Fibroblast of mammary gland (primary cell): ENCODE measurements at regions not wholly inside any gene's neighbourhood (a gene's known extent, or its start where the extent isn't known, plus 50 kb on each side); places are given as distances from the start of the nearest gene placed in this dataset.

Source experiments
- DNase-seq: peaks from one replicate; pipeline ENCODE4 v3.0.0-alpha.2; 2010; ENCODE audit warnings: low read depth
- H3K4me3 ChIP-seq: 2 replicates; pipeline ENCODE4 v1.5.1; 2011; ENCODE audit warnings: low read depth, mild to moderate bottlenecking, low read length, moderate library complexity; ENCODE audit not compliant: control insufficient read depth
- TF ChIP-seq, protein P1 (sequence below): conservative IDR thresholded peaks from 2 replicates; pipeline ENCODE4 v1.5.1; 2011; ENCODE audit warnings: low read depth, low read length, inconsistent platforms; ENCODE audit not compliant: control insufficient read depth, insufficient read depth

DNA sequence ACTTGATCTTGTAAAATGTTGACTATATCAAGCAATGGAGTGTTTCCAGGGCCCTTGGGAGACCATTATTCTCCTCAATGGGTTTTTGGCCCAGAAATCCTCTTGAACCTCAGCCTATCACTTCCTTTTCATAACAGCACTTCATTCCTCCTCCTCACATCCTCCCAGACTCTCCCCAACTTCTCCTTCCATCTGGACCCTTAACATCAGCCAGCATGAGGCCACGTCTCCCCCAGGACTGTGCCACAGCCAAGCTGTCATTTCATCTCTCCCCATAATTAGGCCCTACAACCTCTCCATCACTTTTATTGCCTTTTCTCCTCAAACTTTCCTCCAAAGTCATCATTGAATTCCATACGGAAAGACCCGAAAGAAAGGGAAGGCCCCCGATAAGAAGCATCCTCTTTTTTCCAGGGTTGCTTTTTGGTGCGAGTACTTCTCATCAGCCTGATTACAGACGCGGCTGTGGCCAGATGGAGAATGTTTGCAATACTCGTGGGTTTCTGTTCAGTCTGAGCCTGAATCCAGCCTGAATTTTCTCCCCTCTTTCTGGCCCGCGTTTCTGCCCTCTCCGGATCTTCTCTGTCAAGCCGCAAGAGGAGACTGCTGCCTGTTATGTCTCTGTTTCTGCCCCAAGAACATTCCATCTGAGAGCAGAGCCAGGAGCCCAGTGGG lies 52.7 kb upstream of the SLC25A33 start:
- H3K4me3 ChIP-seq = no peak overlapping the region
- TF ChIP-seq, protein P1, sequence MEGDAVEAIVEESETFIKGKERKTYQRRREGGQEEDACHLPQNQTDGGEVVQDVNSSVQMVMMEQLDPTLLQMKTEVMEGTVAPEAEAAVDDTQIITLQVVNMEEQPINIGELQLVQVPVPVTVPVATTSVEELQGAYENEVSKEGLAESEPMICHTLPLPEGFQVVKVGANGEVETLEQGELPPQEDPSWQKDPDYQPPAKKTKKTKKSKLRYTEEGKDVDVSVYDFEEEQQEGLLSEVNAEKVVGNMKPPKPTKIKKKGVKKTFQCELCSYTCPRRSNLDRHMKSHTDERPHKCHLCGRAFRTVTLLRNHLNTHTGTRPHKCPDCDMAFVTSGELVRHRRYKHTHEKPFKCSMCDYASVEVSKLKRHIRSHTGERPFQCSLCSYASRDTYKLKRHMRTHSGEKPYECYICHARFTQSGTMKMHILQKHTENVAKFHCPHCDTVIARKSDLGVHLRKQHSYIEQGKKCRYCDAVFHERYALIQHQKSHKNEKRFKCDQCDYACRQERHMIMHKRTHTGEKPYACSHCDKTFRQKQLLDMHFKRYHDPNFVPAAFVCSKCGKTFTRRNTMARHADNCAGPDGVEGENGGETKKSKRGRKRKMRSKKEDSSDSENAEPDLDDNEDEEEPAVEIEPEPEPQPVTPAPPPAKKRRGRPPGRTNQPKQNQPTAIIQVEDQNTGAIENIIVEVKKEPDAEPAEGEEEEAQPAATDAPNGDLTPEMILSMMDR = no peak
- no peak for DNase-seq
